WERI-Rb-1 (cell line): ENCODE measurements at regions not wholly inside any gene's neighbourhood (a gene's known extent, or its start where the extent isn't known, plus 50 kb on each side); places are given as distances from the start of the nearest gene placed in this dataset.

Experiments
- DNase-seq: peaks from one replicate; pipeline ENCODE4 v3.0.0-alpha.2; 2020
- H3K27ac ChIP-seq: fragments of 250-450 bp; sonication (Bioruptor Pico); 2 replicates; pipeline ENCODE4 v1.5.1; 2020; ENCODE audit warnings: mild to moderate bottlenecking, moderate library complexity
- H3K27me3 ChIP-seq: fragments of 250-450 bp; sonication (Bioruptor Pico); 2 replicates; pipeline ENCODE4 v1.5.1; 2021; ENCODE audit warnings: mild to moderate bottlenecking, low read depth, moderate library complexity; ENCODE audit not compliant: insufficient read depth, severe bottlenecking
- H3K36me3 ChIP-seq: fragments of 250-450 bp; sonication (Bioruptor Pico); 2 replicates; pipeline ENCODE4 v1.5.1; 2020; ENCODE audit warnings: mild to moderate bottlenecking, moderate library complexity
- H3K4me3 ChIP-seq: 2 replicates; pipeline ENCODE4 v1.5.1; 2011; ENCODE audit warnings: low read depth, mild to moderate bottlenecking, control low read depth, low read length
- H3K9me3 ChIP-seq: fragments of 250-450 bp; sonication (Bioruptor Pico); 2 replicates; pipeline ENCODE4 v1.5.1; 2021; ENCODE audit warnings: mild to moderate bottlenecking, moderate library complexity; ENCODE audit not compliant: severe bottlenecking
- TF ChIP-seq, protein P1 (sequence below): IDR thresholded peaks from 2 replicates; pipeline ENCODE4 v1.5.1; 2011; ENCODE audit warnings: low read depth, mild to moderate bottlenecking, control low read depth, inconsistent platforms, low read length

DNA sequence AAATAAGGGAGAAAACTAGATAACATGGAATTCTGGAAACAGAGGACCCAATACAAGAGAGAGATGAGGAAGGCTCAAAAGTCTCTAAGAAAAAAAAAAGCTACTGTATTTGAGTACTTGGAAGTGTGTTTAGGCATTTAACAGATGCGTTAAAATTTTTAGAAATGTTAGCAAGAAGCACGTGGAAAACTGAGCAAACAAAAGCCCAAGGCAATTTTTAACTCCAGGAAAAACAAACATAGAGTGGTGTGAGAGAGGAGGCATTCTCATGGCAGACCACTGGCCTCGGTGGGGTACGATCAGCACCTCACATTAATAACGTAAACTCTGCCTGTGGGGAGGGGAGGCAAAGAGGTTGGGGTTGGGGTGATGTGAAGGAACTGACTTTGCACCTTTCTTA is 321.4 kb downstream of the GADD45G start:
- TF ChIP-seq, protein P1, sequence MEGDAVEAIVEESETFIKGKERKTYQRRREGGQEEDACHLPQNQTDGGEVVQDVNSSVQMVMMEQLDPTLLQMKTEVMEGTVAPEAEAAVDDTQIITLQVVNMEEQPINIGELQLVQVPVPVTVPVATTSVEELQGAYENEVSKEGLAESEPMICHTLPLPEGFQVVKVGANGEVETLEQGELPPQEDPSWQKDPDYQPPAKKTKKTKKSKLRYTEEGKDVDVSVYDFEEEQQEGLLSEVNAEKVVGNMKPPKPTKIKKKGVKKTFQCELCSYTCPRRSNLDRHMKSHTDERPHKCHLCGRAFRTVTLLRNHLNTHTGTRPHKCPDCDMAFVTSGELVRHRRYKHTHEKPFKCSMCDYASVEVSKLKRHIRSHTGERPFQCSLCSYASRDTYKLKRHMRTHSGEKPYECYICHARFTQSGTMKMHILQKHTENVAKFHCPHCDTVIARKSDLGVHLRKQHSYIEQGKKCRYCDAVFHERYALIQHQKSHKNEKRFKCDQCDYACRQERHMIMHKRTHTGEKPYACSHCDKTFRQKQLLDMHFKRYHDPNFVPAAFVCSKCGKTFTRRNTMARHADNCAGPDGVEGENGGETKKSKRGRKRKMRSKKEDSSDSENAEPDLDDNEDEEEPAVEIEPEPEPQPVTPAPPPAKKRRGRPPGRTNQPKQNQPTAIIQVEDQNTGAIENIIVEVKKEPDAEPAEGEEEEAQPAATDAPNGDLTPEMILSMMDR, result no peak

DNA sequence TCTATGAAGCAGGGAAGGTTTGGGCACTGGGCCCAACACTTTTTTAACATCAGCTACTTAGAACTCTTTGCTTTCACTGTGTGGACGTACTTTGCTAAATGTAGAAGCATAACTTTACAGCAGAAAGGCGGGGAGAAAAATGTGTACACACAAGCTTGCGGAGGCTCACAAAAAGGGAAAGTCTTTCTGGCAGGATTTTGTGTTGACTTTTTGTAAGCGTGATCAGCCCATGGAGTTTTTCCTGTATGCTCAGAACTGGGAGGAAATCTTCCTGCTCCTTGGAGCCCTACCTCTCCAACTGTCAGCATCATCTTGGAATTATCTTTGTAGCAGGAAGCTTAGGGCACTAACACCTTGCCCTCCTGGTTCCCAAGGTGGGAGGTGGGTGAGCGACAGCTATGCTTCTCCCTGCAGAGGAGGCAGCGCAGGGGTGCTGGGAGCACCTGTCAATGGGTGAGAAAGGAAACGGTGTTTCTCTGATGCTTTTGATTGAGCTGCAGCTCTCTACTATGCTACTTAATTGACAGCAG is 321.9 kb downstream of the GADD45G start:
- no peak overlapping the region for H3K27ac ChIP-seq
- no peak for DNase-seq
- TF ChIP-seq, protein P1, result no peak
- no peaks in the 10 kb centered on the region for H3K36me3 ChIP-seq
- H3K4me3 ChIP-seq, result no peak overlapping the region
- H3K27me3 ChIP-seq, result no peaks in the 10 kb centered on the region
- H3K9me3 ChIP-seq, result no peaks in the 10 kb centered on the region

More for the DNA sequence above, 321.4 kb downstream of the GADD45G start:
- no peaks in the 10 kb centered on the region for H3K27me3 ChIP-seq
- no peak overlapping the region for H3K4me3 ChIP-seq
- H3K9me3 ChIP-seq, result no peaks in the 10 kb centered on the region
- no peak for DNase-seq
- no peaks in the 10 kb centered on the region for H3K36me3 ChIP-seq
- no peak overlapping the region for H3K27ac ChIP-seq

DNA sequence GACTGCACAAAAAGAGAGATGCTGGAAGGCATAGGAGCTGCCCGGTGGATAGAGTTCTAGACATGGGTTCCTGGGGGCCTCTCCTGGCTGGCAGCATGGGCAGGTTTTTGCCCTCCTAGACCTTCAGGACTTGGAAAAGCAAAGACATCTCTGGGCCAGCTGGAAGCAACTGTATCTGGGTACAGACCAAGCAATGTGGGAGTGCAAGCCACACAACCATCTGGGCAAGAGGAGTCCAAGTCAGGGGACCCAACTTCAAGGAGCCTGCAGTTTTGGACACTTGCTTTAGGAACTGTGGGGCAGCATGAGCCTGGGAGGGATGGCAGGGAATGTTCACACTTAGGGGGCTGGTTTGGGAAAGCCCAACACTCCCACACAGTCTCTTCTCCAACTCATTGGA is 323.3 kb downstream of the GADD45G start:
- Histone ChIP-seq H3K4me3 (no peak overlapping the region), H3K9me3 (no peaks in the 10 kb centered on the region), H3K36me3 (no peaks in the 10 kb centered on the region), H3K27me3 (no peaks in the 10 kb centered on the region), H3K27ac (no peak overlapping the region)
- DNase-seq, result no peak
- TF ChIP-seq, protein P1, result no peak

DNA sequence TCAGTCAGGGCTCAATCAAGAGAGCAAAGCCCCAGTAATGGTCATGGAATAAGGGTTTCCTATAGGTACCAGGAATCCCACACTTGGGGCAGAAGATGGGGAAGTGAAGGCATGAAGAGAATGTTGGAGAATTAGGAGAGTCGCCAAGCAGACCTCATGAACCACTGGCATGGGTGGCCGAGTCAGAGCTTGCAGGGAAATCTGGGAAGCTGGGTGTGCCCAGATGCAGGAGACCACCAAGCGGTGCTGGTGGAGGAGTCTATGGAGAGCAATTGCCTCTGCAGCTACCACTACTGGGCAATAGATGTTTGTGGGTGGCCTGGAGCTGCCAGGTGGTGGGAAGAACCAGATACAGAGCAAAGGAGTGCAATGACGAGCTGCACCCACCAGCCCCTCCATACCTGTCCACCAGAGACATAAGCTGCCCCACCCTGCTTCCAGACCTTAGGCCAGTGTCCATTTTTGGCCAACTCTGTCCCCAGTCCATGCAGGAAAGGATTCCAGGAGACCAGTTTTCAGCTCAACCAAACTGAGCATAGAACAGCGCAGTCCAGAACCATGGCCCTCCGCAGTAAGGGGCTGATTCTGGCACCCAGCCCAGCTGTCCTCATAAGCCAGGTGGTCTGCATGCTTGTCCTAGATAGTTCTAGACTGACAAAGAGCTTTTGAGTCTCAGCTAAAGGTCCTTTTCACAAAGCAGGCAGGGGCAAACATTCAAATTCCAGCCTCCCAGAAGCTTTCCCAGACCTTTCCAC is 323.9 kb downstream of the GADD45G start:
- Histone ChIP-seq H3K27me3 (no peaks in the 10 kb centered on the region), H3K4me3 (no peak overlapping the region), H3K27ac (no peak overlapping the region), H3K9me3 (no peaks in the 10 kb centered on the region), H3K36me3 (no peaks in the 10 kb centered on the region)
- TF ChIP-seq, protein P1, result no peak
- no peak for DNase-seq

DNA sequence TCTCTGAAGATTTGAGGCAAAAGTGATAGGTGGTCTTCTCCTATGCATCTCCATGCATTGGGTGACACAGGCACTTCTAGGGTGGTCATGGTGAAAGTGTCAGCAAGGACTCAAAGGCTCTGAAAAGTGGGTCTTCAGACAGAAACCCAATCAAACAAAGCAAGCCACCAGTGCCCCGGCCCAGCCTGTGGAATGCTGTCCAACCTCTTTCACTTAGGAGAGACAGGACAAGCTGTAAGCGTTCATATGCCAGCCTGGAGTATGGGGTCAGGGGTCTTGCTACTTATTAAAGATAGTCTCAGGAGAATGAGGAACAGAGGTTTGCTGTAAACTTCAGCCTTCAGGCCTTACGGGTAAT is 324.5 kb downstream of the GADD45G start:
- Histone ChIP-seq H3K9me3 (no peaks in the 10 kb centered on the region), H3K36me3 (no peaks in the 10 kb centered on the region), H3K27ac (no peak overlapping the region), H3K27me3 (no peaks in the 10 kb centered on the region), H3K4me3 (no peak overlapping the region)
- TF ChIP-seq, protein P1, result no peak
- no peak for DNase-seq
